Thyroid gland (tissue), 4 donors: ENCODE measurements at regions not wholly inside any gene's neighbourhood (a gene's known extent, or its start where the extent isn't known, plus 50 kb on each side); places are given as distances from the start of the nearest gene placed in this dataset.

Experiments used
- DNase-seq, 2 donors: peaks; one replicate each; pipeline ENCODE4 v3.0.0-alpha.2; 2019
- H3K27ac ChIP-seq, 3 donors: fragments of 200-600 bp; sonication (generic); 1 replicate in 2 of 3; 2 replicates in 1 of 3; pipeline ENCODE4 v1.5.1; 2016 to 2019; ENCODE audit warnings: mild to moderate bottlenecking in 1 of 3, moderate library complexity in 1 of 3
- H3K27me3 ChIP-seq: fragments of 200-600 bp; sonication (generic); one replicate; pipeline ENCODE4 v1.5.1; 2019
- H3K36me3 ChIP-seq, 2 donors: fragments of 200-600 bp; sonication (generic); one replicate each; pipeline ENCODE4 v1.5.1; 2016 to 2019
- H3K4me1 ChIP-seq, 2 donors: fragments of 200-600 bp; sonication (generic); one replicate each; pipeline ENCODE4 v1.5.1; 2017 to 2019
- H3K4me3 ChIP-seq, 3 donors: fragments of 200-600 bp; sonication (generic); replicated peaks in 1 of 3; 1 replicate in 2 of 3; 2 replicates in 1 of 3; pipeline ENCODE4 v1.5.1; 2016; ENCODE audit warnings: mild to moderate bottlenecking in 1 of 3
- H3K9me3 ChIP-seq: fragments of 200-600 bp; sonication (generic); one replicate; pipeline ENCODE4 v1.5.1; 2017
- POLR2A ChIP-seq, 2 donors: fragments of 450-650 bp; IDR thresholded peaks; one replicate each; pipeline ENCODE4 v1.6.1; 2017; ENCODE audit warnings: antibody characterized with exemption in 2 of 2, mild to moderate bottlenecking in 2 of 2, moderate library complexity in 1 of 2
- WGBS, 2 donors: methylation state at CpG; one replicate each; pipeline ENCODE4 v1.1.5; 2017; 5-methylcytosine and 5-hydroxymethylcytosine counted together
- intact Hi-C: fragments of 100-400 bp; cut with DNase I; formaldehyde crosslinking; loops from one replicate; pipeline ENCODE4 v1.15.1; 2023
- TF ChIP-seq, protein P1 (sequence below), 6 experiments: fragments of 200-600 bp in 3 of 6; fragments of 450-650 bp in 3 of 6; sonication (generic) in 3 of 6; IDR thresholded peaks; one replicate each; pipeline ENCODE4 v1.5.1; 2016 to 2019; ENCODE audit warnings: antibody characterized with exemption in 6 of 6, mild to moderate bottlenecking in 2 of 6, inconsistent platforms in 1 of 6, moderate library complexity in 1 of 6

DNA sequence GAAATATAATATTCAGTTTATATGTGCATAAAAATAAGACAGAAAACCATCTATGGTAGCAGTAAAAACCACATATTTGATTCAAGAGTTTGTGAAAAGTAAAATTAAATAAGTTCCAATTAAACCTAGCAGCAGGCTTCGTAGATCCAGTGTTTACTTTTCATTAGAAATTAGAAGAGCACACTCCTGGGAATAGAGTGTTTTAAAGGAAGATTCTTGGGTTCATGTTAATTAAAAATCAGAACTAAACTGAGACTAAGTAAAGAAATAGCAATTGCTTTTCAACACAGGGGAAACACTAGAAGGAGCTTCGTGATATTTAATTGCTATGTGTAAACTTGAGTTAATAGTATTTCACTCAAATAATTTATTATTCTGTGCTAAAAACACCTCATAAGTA, 1097.8 kb upstream of the CDH18 start:
- no peaks in the 10 kb centered on the region for H3K9me3 ChIP-seq
- no peaks in the 10 kb centered on the region for H3K27me3 ChIP-seq
- H3K36me3 ChIP-seq, result no peaks in the 10 kb centered on the region
- TF ChIP-seq POLR2A (IDR thresholded peaks at IDR 0.05), result no peak
- DNase-seq, result no peak
- H3K4me1 ChIP-seq, result no peaks in the 10 kb centered on the region
- H3K27ac ChIP-seq, result no peak overlapping the region
- intact Hi-C loops, result no loop called here
- WGBS, 2 donors, result 66 to 70% methylated on average over 2 of the region's 2 CpGs
- no peak overlapping the region for H3K4me3 ChIP-seq

DNA sequence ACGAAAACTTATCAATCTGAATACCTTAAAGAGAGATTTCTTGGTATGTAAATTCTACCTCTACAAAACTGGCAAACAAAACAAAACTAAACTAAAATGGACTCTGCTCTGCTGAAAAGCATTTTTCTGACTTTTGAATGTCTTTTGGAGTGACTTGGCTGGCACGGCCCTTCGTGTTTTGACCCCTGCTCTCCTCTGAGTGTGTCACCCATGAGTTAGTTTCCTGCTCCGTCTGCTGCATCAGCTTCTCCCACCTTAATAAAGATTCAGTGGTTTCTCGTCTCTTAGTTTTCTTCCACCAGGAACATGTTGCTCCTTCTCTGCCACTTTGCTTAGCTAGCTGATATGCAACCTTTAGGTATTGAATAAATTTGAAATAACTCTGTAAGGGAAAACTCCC, 1084.0 kb upstream of the CDH18 start:
- Histone ChIP-seq H3K4me3 (no peak overlapping the region), H3K27ac (no peak overlapping the region), H3K9me3 (no peaks in the 10 kb centered on the region), H3K4me1 (no peaks in the 10 kb centered on the region), H3K36me3 (no peaks in the 10 kb centered on the region), H3K27me3 (no peaks in the 10 kb centered on the region)
- intact Hi-C loops, result no loop called here
- TF ChIP-seq POLR2A (IDR thresholded peaks at IDR 0.05), result no peak
- TF ChIP-seq, protein P1, sequence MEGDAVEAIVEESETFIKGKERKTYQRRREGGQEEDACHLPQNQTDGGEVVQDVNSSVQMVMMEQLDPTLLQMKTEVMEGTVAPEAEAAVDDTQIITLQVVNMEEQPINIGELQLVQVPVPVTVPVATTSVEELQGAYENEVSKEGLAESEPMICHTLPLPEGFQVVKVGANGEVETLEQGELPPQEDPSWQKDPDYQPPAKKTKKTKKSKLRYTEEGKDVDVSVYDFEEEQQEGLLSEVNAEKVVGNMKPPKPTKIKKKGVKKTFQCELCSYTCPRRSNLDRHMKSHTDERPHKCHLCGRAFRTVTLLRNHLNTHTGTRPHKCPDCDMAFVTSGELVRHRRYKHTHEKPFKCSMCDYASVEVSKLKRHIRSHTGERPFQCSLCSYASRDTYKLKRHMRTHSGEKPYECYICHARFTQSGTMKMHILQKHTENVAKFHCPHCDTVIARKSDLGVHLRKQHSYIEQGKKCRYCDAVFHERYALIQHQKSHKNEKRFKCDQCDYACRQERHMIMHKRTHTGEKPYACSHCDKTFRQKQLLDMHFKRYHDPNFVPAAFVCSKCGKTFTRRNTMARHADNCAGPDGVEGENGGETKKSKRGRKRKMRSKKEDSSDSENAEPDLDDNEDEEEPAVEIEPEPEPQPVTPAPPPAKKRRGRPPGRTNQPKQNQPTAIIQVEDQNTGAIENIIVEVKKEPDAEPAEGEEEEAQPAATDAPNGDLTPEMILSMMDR (IDR thresholded peaks at IDR 0.05), result no peak
- DNase-seq, result no peak
- WGBS, 2 donors, result 71 to 75% methylated on average over 5 of the region's 5 CpGs

DNA sequence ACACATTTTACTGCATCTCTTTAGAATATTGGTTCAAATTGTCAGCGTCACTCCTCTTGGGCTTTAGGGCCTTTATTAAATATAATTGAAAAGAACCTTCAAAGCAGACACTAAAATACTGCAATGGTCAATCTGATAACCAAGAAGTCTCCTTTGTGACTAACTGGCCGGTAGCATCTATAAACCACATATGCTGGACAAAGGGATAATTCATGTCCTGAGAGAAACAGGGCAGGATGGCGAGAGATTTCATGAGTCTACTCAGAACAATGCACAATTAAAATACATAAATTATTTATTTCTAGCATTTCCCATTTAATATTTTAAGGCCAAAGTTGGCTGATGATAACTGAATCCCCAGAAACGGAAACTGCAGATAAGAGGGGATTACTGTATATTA, 1083.4 kb upstream of the CDH18 start:
- intact Hi-C loops, result no loop called here
- no peak for DNase-seq
- Histone ChIP-seq H3K27ac (no peak overlapping the region), H3K36me3 (no peaks in the 10 kb centered on the region), H3K4me3 (no peak overlapping the region), H3K9me3 (no peaks in the 10 kb centered on the region), H3K27me3 (no peaks in the 10 kb centered on the region), H3K4me1 (no peaks in the 10 kb centered on the region)
- TF ChIP-seq, protein P1 (IDR thresholded peaks at IDR 0.05), result no peak
- TF ChIP-seq POLR2A (IDR thresholded peaks at IDR 0.05), result no peak
- 87 to 89% methylated on average over 4 of the region's 4 CpGs for WGBS, 2 donors

DNA sequence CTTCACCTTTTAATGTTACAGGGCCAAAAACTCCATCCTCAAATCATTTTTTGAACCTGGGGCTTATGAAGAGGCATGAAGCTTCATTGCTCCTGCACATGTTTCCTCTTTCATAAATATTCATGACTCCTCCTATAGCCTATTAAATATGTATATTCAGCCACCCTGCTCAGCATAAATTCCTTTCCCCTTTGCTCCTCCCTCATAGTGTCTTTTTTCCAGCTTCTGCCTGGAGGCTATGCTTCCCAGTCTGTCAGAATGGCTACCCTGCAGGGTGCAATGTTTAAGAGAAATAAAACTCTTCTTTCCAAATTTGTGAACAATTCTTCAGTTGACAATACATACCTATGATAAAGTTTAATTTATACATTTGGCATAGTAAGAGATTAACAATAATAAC, 1082.9 kb upstream of the CDH18 start:
- DNase-seq, result no peak
- no peak for TF ChIP-seq POLR2A (IDR thresholded peaks at IDR 0.05)
- TF ChIP-seq, protein P1 (IDR thresholded peaks at IDR 0.05), result no peak
- Histone ChIP-seq H3K4me1 (no peaks in the 10 kb centered on the region), H3K4me3 (no peak overlapping the region), H3K9me3 (no peaks in the 10 kb centered on the region), H3K27ac (no peak overlapping the region), H3K27me3 (no peaks in the 10 kb centered on the region), H3K36me3 (no peaks in the 10 kb centered on the region)
- intact Hi-C loops, result no loop called here

DNA sequence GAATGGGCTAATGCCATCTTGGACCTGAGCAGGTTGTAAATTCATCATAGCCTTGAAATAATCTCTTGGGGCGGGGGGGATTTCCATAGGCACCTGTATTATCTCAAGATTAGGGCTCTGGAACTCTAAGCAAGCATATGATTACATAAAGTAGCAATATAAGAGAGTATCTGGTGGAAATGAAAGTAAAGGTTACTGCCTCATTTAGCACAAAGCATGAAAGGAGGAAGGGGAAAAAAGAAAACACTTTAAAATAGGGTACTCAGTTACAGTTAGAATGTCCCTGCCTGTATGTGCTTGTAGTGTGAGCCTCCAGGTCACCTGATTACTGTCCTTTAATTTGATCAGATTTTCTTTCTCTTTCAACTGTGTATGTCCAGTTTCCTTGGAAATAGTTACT, 1079.7 kb upstream of the CDH18 start:
- Histone ChIP-seq H3K27me3 (no peaks in the 10 kb centered on the region), H3K9me3 (no peaks in the 10 kb centered on the region), H3K4me1 (no peaks in the 10 kb centered on the region), H3K27ac (no peak overlapping the region), H3K4me3 (no peak overlapping the region), H3K36me3 (no peaks in the 10 kb centered on the region)
- TF ChIP-seq, protein P1 (IDR thresholded peaks at IDR 0.05), result no peak
- no peak for TF ChIP-seq POLR2A (IDR thresholded peaks at IDR 0.05)
- DNase-seq, result no peak
- 71 to 77% methylated on average over 1 of the region's 1 CpG for WGBS, 2 donors
- intact Hi-C loops, result no loop called here

DNA sequence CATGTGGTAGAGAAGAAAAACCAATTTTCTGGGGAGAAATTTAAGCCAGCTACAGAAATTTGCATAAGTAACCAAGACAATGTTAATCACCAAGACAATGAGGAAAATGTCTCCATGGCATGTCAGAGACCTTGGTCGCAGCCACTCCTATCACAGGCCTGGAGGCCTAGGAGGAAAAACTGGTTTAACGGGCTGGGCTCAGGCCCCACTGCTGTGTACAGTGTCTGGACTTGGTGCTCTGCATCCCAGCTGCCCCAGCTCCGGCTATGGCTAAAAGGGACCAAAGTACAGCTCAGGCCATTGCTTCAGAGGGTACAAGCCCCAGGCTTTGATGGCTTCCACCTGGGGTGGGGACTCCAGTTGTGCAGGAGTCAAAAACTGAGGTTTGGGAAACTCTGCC, 1075.1 kb upstream of the CDH18 start:
- WGBS, 2 donors, result 92 to 98% methylated on average over 3 of the region's 3 CpGs

More for the DNA sequence above, 1075.1 kb upstream of the CDH18 start:
- DNase-seq, result no peak
- intact Hi-C loops, result no loop called here
- peaks cover 1% of the 10 kb centered on the region for H3K9me3 ChIP-seq
- no peak overlapping the region for H3K27ac ChIP-seq
- H3K4me1 ChIP-seq, result no peaks in the 10 kb centered on the region
- no peak overlapping the region for H3K4me3 ChIP-seq
- H3K27me3 ChIP-seq, result no peaks in the 10 kb centered on the region
- no peak for TF ChIP-seq POLR2A (IDR thresholded peaks at IDR 0.05)
- TF ChIP-seq, protein P1 (IDR thresholded peaks at IDR 0.05), result no peak
- no peaks in the 10 kb centered on the region for H3K36me3 ChIP-seq
